ENCODE measurements at regions not wholly inside any gene's neighbourhood (a gene's known extent, or its start where the extent isn't known, plus 50 kb on each side); places are given as distances from the start of the nearest gene placed in this dataset.
"Not testable (repeated sequence)": the region's sequence is repeated elsewhere in the genome, so short reads cannot be mapped to it uniquely, and the experiment has no call there.

DNA sequence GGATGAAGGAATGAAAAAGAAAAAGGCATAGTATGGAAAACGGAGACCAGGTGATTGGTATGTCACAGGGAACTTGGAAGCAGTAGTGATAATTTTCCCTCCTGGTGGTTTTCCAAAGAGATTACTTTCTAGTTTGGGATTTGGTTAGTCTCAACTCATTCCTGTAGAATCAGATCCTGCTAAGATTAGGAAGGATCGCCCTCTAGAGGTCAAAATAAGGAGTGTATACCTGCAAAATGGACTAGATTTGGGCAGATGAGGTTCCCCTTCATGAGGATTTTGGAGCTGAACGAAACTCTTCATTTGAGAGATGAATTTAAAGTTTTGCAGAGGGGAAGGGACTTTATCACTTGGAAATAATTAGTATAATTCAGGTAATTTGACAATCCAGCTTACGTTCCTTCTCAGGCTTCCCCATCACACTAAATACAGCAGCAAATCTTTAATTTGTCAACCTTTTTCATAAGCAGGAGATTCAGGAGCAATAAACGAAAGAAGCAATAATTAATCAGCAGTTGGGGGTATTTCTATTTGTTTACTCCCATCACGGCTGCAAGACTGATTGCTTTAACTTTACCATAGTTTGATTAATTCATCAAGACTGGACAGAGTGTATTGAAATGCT lies 65.2 kb downstream of the CCDC195 start:
- DNase-seq (ENCODE audit: low read depth): peak; percentile 43

DNA sequence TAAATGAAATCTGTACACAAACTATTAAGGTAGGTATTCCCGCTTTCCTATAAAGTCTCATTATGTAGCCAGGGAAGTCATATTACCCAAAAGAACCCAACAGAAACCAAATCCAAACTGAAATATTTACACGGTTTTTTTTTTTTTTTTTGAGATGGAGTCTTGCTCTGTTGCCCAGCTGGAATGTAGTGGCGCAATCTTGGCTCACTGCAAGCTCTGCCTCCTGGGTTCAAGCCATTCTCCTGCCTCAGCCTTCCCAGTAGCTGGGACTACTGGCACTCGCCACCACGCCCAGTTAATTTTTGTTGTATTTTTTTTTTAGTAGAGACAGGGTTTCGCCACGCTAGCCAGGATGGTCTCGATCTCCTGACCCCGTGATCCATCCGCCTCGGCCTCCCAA lies 62.5 kb upstream of the CUL3 start:
- not testable (repeated sequence) for DNase-seq (ENCODE audit: low read depth)

DNA sequence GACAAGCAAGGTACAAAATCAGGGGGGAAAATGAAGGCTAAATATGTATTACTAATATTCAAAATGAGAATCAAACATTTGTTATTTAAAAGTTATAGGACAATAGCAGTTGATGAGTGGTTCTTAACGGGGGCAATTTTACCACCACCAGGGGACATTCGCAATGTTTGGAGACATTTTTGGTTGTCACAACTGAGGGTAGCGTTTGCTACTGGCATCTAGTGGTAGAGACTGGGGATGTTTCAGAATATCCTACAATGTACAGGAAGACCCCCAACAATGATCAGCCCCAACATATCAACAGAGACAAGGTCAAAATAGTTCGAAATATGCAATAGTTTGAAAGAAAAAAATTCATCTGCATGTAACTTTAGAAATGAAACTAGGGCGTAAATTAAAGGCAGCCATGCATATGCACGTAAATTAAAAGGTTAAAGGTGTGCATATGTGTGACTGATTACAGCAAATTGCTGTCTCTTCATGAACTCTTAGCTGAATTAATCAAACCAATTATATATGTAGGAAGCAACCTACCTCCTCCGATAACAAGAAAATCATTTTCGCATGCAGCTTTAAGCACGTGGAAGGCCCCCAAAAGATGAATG lies 61.2 kb upstream of the CUL3 start:
- DNase-seq (ENCODE audit: low read depth): peak; percentile 6

DNA sequence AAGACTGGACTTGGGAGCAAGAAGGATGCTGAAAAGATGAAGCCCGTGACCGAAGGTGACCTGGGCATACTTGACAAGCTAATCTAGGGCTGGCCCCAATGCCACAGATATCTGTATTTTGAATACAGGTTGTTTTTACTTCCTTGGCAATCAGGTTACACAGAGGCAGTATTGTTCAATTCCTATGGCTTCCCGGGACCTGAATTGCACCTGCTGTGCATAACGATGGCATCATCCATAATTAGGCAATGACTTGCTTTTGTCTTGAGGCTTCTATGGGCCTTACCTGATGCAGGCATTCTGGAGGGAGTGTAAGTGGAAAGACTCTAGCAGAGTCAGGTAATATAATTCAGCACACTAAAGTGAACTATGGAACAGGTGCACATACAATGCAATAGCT lies 60.6 kb upstream of the CUL3 start:
- DNase-seq (ENCODE audit: low read depth): no peak

DNA sequence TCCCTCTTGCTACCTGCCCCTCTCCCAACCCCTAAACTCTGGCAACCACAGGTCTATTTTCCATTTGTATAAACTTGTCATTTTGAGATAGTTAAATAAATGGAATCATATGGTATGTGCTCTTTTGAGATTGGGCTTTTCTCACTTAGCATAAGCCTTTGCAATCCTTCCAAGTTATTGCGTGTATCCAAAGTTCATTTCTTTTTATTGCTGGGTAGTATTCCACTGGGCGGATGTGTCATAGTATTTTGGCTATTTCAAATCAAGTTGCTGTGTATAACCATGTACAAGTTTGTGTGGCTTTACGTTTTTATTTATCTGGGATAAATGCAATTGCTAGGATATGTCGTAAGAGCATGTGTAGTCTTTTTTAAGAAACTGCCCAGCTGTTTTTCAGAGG lies 55.5 kb upstream of the CUL3 start:
- DNase-seq (ENCODE audit: low read depth): no peak

DNA sequence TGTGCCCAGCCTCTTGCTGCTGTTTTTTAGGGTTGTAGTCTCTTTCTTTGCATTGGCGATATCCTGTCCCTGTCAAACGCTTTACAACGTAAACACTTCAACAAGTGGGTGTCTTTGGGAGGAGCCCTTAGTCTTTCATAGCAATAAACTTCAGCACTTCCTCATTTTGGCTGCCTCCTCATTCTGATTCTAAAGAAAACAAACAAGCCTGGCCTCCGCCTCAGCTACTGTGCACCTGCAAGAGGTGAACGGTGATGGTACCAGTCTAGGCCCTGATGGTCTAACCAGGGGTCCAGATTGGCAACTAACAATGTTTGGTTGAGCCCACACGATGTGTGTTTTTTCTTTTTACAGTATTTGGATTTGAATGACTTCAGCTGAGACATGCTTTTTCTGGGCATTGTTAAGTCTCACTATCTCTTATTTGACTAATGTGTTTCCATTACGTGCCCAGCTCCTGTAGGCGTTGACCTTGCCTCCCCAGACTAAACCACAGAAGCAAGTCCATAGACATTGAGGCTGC lies 53.2 kb upstream of the CUL3 start:
- no peak for DNase-seq (ENCODE audit: low read depth)
